ENCODE measurements at regions not wholly inside any gene's neighbourhood (a gene's known extent, or its start where the extent isn't known, plus 50 kb on each side); places are given as distances from the start of the nearest gene placed in this dataset.

DNA sequence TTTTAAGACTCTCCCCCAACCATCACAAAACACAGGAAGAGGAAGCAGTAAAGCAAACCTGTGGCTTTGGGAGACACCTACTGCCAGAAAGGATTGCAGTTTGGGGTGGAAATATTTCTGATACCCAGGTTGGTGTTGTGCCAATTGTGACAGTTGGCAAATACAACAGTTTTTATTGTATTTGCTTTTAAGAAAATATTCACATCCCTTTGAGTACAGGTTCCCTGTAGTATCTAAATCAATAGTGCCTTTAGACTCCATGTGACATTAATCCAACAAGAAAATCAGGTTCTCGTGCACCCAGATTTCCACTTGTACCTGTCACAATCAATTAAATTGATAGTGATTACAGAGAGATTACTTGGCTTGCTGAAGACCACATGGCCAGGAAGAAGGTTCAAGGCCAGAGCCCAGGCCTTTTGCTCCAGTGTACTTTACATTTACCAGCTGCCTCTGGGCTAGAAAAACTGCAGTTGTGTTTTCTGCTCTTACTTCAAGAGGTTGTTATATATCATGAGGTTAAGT lies 361.2 kb downstream of the ATP23 start:
- no peak for DNase-seq (ENCODE audit: low read depth, low spot score)
- H3K27me3 ChIP-seq (ENCODE audit: control insufficient read depth, insufficient read depth, low read length) = no peaks in the 10 kb centered on the region

DNA sequence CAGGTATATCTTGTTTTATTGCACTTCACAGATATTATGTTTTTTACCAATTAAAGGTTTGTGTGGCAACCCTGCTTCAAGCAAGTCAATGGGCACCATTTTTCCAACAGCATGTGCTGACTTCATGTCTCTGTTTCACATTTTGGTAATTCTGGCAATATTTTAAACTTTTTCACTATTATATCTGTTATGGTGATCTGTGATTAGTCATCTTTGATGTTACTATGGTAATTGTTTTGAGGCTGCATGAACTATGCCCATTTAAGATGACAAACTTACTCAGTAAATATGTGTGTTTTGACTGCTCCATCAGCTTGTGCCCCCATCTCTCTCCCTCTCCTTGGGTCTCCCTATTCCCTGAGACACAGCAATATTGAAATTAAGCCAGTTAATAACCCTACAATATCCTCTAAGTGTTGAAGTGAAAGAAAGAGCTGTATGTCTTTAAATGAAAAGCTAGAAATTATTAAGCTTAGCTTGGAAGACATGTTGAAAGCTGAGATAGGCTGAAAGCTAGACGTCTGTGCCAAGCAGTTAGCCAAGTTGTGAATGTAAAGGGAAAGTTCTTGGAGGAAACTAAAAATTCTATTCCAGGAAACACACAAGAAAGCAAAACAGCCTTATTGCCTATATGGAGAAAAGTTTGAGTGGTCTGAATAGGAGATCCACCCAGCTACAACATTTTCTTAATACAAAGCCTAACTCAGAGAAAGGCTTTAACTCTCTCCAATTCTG lies 365.1 kb downstream of the ATP23 start:
- Histone ChIP-seq H3K9me3 (ENCODE audit: control insufficient read depth, insufficient read depth, low read length) (no peaks in the 10 kb centered on the region), H3K4me3 (ENCODE audit: low read length) (no peak overlapping the region), H3K27me3 (ENCODE audit: control insufficient read depth, insufficient read depth, low read length) (no peaks in the 10 kb centered on the region), H3K27ac (ENCODE audit: low read length) (no peak overlapping the region), H3K4me1 (ENCODE audit: control insufficient read depth, insufficient read depth, low read length) (no peaks in the 10 kb centered on the region), H3K36me3 (ENCODE audit: control insufficient read depth, insufficient read depth, low read length) (no peaks in the 10 kb centered on the region)
- WGBS (ENCODE audit: insufficient coverage, insufficient read length) = no CpG with 5 or more reads among the region's 1 CpG
- no peak for DNase-seq (ENCODE audit: low read depth, low spot score)

More for the DNA sequence above, 361.2 kb downstream of the ATP23 start:
- no peak overlapping the region for H3K4me3 ChIP-seq (ENCODE audit: low read length)
- no peak overlapping the region for H3K27ac ChIP-seq (ENCODE audit: low read length)
- H3K36me3 ChIP-seq (ENCODE audit: control insufficient read depth, insufficient read depth, low read length) = no peaks in the 10 kb centered on the region
- no peaks in the 10 kb centered on the region for H3K9me3 ChIP-seq (ENCODE audit: control insufficient read depth, insufficient read depth, low read length)
- no peaks in the 10 kb centered on the region for H3K4me1 ChIP-seq (ENCODE audit: control insufficient read depth, insufficient read depth, low read length)
- WGBS (ENCODE audit: insufficient coverage, insufficient read length) = no CpG with 5 or more reads among the region's 1 CpG

DNA sequence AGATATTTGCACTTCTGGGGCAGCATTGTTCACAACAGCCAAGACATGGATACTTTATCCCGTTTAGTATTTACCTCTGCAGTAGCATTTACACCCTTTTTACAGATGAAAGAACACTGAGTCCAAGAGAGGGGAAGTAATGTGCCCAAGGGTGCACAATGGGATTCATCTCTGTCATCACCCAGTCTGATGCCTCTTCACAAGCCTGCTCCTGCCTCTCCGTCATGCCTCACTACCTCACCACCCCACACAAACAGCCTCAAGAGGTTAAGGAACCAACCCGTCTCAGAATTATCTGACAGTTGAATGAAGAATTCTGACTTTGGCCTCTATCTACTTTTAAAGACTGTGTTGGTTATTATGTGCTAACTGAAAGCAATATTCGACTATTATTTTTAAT lies 368.4 kb downstream of the ATP23 start:
- Histone ChIP-seq H3K9me3 (ENCODE audit: control insufficient read depth, insufficient read depth, low read length) (no peaks in the 10 kb centered on the region), H3K4me1 (ENCODE audit: control insufficient read depth, insufficient read depth, low read length) (no peaks in the 10 kb centered on the region), H3K27me3 (ENCODE audit: control insufficient read depth, insufficient read depth, low read length) (no peaks in the 10 kb centered on the region), H3K36me3 (ENCODE audit: control insufficient read depth, insufficient read depth, low read length) (no peaks in the 10 kb centered on the region), H3K4me3 (ENCODE audit: low read length) (no peak overlapping the region), H3K27ac (ENCODE audit: low read length) (no peak overlapping the region)
- DNase-seq (ENCODE audit: low read depth, low spot score) = no peak
- 100% methylated on average over 1 of the region's 4 CpGs for WGBS (ENCODE audit: insufficient coverage, insufficient read length)

DNA sequence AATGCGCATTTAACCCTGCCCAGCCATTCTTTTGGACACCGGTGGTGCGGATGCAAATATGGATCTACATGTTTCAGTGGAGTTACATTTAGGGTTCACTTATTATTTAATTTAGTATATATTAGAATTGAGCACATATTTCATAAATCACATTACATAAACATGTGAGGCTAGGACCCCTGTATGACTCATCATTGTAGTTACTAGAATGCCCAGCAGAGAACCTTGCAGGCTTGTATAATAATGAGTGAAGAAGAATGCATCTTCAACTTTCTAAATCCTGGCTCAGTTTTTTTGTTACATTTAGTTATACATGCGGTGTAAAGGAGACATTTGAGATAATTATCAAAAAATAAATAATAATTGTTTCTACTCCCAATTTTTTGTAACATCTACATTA lies 369.0 kb downstream of the ATP23 start:
- Histone ChIP-seq H3K9me3 (ENCODE audit: control insufficient read depth, insufficient read depth, low read length) (no peaks in the 10 kb centered on the region), H3K4me3 (ENCODE audit: low read length) (no peak overlapping the region), H3K4me1 (ENCODE audit: control insufficient read depth, insufficient read depth, low read length) (no peaks in the 10 kb centered on the region), H3K36me3 (ENCODE audit: control insufficient read depth, insufficient read depth, low read length) (no peaks in the 10 kb centered on the region), H3K27ac (ENCODE audit: low read length) (no peak overlapping the region), H3K27me3 (ENCODE audit: control insufficient read depth, insufficient read depth, low read length) (no peaks in the 10 kb centered on the region)
- no peak for DNase-seq (ENCODE audit: low read depth, low spot score)
- no CpG with 5 or more reads among the region's 4 CpGs for WGBS (ENCODE audit: insufficient coverage, insufficient read length)

DNA sequence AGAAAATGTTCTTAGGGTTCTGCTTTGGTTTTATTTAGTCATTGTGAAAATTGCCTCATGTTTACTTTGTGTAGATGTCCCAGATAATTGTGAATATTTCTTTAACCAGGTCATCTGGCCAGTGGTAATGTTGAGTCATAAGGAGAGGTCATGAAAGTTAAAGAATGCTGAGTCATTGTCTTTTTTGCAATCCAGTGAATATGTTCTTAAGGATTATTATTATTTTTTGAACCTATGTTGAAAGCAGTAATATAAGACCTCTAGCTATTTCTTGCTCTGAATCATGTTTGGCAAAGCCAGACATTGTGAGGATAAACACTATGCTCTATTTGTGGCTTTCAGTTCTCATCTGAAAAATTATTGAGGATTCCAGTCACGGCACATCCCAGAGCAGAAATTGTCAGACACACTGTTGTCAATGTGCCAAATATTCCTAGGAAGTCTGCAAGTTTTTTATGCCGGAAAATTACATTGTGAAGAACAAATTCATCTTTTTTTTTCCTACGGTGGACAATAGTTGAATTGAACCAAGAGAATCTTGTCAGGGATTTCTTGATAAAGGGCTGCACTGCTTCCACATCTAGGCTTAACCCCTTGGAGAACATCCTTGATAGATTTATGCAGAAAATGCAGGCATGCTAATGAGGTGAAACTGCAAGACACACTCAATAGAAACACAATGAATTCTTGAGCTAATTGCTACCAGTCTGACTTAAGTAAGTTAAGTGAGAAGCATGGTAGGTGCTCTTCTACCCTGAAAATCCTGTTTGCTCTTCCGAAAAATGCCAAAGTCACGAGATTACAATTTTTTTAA lies 369.6 kb downstream of the ATP23 start:
- no CpG with 5 or more reads among the region's 5 CpGs for WGBS (ENCODE audit: insufficient coverage, insufficient read length)
- Histone ChIP-seq H3K27ac (ENCODE audit: low read length) (no peak overlapping the region), H3K9me3 (ENCODE audit: control insufficient read depth, insufficient read depth, low read length) (no peaks in the 10 kb centered on the region), H3K4me3 (ENCODE audit: low read length) (no peak overlapping the region), H3K36me3 (ENCODE audit: control insufficient read depth, insufficient read depth, low read length) (no peaks in the 10 kb centered on the region), H3K4me1 (ENCODE audit: control insufficient read depth, insufficient read depth, low read length) (no peaks in the 10 kb centered on the region), H3K27me3 (ENCODE audit: control insufficient read depth, insufficient read depth, low read length) (no peaks in the 10 kb centered on the region)
- DNase-seq (ENCODE audit: low read depth, low spot score) = no peak

DNA sequence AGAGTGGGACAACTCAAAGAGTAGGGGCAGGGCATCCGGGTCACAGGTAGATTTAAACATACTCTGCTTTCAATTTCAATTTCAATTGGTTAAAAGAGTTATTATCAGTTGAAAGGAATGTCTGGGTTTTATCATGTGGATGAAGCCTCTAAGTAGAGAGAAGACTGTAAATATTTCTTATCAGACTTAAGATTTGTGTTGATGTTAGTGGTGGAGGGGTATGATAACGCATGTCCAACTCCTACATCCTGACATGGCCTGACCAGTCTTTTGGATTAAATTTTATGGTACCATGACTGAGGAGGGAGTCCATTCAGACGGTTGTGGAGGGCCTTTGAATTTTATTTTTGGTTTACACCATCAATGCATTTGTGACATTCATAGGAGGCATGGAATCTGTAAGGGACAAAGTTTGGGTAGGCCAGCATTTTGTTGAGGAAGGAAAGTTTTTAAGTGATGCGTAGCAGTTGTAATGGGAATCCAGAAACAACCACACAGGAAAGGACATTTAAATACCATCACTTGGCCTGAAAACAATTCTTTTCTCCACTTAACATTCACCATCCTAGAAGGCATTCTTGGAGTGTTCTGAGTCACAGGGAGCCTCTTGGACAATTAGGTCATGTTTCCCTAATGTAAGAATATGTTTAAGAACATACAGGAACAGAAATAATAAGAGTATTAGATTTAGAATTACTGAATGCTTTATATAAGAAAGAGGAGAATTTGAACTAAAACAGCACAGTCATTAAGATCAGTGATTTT lies 371.9 kb downstream of the ATP23 start:
- no CpG with 5 or more reads among the region's 4 CpGs for WGBS (ENCODE audit: insufficient coverage, insufficient read length)
- Histone ChIP-seq H3K4me3 (ENCODE audit: low read length) (no peak overlapping the region), H3K27me3 (ENCODE audit: control insufficient read depth, insufficient read depth, low read length) (no peaks in the 10 kb centered on the region), H3K27ac (ENCODE audit: low read length) (no peak overlapping the region), H3K9me3 (ENCODE audit: control insufficient read depth, insufficient read depth, low read length) (no peaks in the 10 kb centered on the region), H3K36me3 (ENCODE audit: control insufficient read depth, insufficient read depth, low read length) (no peaks in the 10 kb centered on the region), H3K4me1 (ENCODE audit: control insufficient read depth, insufficient read depth, low read length) (no peaks in the 10 kb centered on the region)
- no peak for DNase-seq (ENCODE audit: low read depth, low spot score)

DNA sequence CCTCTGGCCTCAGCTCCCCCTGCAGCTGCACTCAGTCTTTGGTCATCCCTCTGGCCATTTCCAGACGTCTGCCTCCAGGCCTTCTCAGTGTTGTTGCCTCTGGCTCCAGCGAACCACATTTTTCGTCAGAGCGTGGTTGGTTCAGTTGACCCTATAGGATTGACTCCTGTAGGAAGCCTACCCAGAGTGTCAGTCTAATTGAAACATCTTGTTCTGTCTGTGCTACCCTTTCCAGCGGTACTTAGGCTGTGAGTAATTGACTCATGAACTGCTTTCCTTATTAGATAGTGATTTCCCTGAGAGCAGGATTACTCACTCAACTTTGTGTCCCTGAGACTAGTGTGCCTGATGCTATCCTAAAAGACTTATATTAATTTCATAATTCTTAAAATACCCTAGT lies 373.2 kb downstream of the ATP23 start:
- Histone ChIP-seq H3K9me3 (ENCODE audit: control insufficient read depth, insufficient read depth, low read length) (no peaks in the 10 kb centered on the region), H3K4me1 (ENCODE audit: control insufficient read depth, insufficient read depth, low read length) (no peaks in the 10 kb centered on the region), H3K36me3 (ENCODE audit: control insufficient read depth, insufficient read depth, low read length) (no peaks in the 10 kb centered on the region), H3K27ac (ENCODE audit: low read length) (no peak overlapping the region), H3K4me3 (ENCODE audit: low read length) (no peak overlapping the region), H3K27me3 (ENCODE audit: control insufficient read depth, insufficient read depth, low read length) (no peaks in the 10 kb centered on the region)
- no CpG with 5 or more reads among the region's 5 CpGs for WGBS (ENCODE audit: insufficient coverage, insufficient read length)
- DNase-seq (ENCODE audit: low read depth, low spot score) = no peak

DNA sequence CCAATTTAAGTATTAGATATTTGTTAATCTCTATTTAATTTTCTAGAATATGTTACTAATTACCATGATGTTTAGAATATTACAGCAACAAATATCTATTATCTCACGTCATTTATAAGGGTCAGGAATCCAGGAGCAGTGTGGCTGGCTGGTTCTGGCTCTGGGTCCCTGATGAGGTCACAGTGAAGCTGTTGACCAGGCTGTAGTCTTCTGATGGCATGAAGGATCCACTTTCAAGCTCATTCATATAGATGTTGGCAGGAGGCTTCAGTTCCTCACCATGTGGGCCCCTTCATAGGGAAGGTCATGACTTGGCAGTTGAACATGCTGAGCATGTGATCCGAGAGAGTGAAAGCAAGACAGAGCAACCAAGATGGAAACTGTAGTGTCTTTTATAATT lies 375.6 kb downstream of the ATP23 start:
- Histone ChIP-seq H3K27ac (ENCODE audit: low read length) (no peak overlapping the region), H3K27me3 (ENCODE audit: control insufficient read depth, insufficient read depth, low read length) (no peaks in the 10 kb centered on the region), H3K4me3 (ENCODE audit: low read length) (no peak overlapping the region), H3K9me3 (ENCODE audit: control insufficient read depth, insufficient read depth, low read length) (no peaks in the 10 kb centered on the region), H3K4me1 (ENCODE audit: control insufficient read depth, insufficient read depth, low read length) (no peaks in the 10 kb centered on the region), H3K36me3 (ENCODE audit: control insufficient read depth, insufficient read depth, low read length) (no peaks in the 10 kb centered on the region)
- no CpG with 5 or more reads among the region's 2 CpGs for WGBS (ENCODE audit: insufficient coverage, insufficient read length)
- no peak for DNase-seq (ENCODE audit: low read depth, low spot score)

DNA sequence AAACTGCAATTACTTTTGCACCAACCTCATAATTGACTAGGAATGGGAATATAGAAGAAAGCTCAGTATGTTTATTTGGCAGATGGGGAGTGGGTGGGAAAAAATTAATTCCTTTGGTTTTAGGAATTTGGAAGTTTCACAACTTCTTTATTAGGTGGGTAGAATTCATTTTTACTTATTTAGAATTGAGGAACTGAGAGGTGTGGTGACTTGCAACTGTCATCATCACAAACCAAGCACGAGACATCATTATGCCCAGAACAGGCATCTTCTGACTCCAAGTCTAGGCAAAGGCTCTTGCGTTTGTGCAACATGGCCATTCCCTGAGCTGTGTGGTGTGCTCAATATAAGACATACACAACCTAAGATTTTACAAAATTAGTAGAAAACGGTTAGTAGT lies 380.0 kb downstream of the ATP23 start:
- no CpG with 5 or more reads among the region's 3 CpGs for WGBS (ENCODE audit: insufficient coverage, insufficient read length)

DNA sequence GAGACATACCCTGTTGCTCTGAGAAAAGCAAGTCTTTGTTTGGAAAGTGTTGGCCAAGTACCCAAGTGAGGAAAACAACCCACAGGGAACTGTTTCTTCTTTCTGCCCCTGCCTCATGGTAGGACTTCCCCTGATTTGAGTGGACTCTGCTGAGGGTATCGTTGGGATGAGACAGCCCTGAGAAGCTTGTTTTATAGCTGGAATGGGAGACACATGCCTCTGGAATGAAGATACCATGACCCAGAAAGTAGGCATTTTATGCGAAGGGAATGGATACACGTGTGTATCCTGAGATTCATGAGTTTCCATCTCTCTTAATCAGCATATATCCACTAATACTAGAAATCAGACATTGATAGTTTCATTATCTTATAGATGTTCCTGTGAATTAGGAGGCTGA lies 382.3 kb downstream of the ATP23 start:
- no peaks in the 10 kb centered on the region for H3K4me1 ChIP-seq (ENCODE audit: control insufficient read depth, insufficient read depth, low read length)
- H3K4me3 ChIP-seq (ENCODE audit: low read length) = no peak overlapping the region
- WGBS (ENCODE audit: insufficient coverage, insufficient read length) = no CpG with 5 or more reads among the region's 3 CpGs

More for the DNA sequence above, 380.0 kb downstream of the ATP23 start:
- H3K27ac ChIP-seq (ENCODE audit: low read length) = no peak overlapping the region
- H3K36me3 ChIP-seq (ENCODE audit: control insufficient read depth, insufficient read depth, low read length) = no peaks in the 10 kb centered on the region
- no peak for DNase-seq (ENCODE audit: low read depth, low spot score)
- H3K27me3 ChIP-seq (ENCODE audit: control insufficient read depth, insufficient read depth, low read length) = no peaks in the 10 kb centered on the region
- H3K4me1 ChIP-seq (ENCODE audit: control insufficient read depth, insufficient read depth, low read length) = no peaks in the 10 kb centered on the region
- H3K4me3 ChIP-seq (ENCODE audit: low read length) = no peak overlapping the region
- H3K9me3 ChIP-seq (ENCODE audit: control insufficient read depth, insufficient read depth, low read length) = no peaks in the 10 kb centered on the region

More for the DNA sequence above, 382.3 kb downstream of the ATP23 start:
- Histone ChIP-seq H3K27ac (ENCODE audit: low read length) (no peak overlapping the region), H3K27me3 (ENCODE audit: control insufficient read depth, insufficient read depth, low read length) (no peaks in the 10 kb centered on the region), H3K36me3 (ENCODE audit: control insufficient read depth, insufficient read depth, low read length) (no peaks in the 10 kb centered on the region), H3K9me3 (ENCODE audit: control insufficient read depth, insufficient read depth, low read length) (no peaks in the 10 kb centered on the region)
- no peak for DNase-seq (ENCODE audit: low read depth, low spot score)
